NCI-H2081 (cell line): ENCODE measurements at regions not wholly inside any gene's neighbourhood (a gene's known extent, or its start where the extent isn't known, plus 50 kb on each side); places are given as distances from the start of the nearest gene placed in this dataset.
"Not testable (repeated sequence)": the region's sequence is repeated elsewhere in the genome, so short reads cannot be mapped to it uniquely, and the experiment has no call there.

Source experiments
- DNase-seq, 2 experiments: peaks; one replicate each; lab custom pipeline; 2025; lab: John Stamatoyannopoulos, UW

GRCh38 chr6:87763276-87763675, 61.2 kb upstream of the AKIRIN2 start:
- DNase-seq: no peak

DNA sequence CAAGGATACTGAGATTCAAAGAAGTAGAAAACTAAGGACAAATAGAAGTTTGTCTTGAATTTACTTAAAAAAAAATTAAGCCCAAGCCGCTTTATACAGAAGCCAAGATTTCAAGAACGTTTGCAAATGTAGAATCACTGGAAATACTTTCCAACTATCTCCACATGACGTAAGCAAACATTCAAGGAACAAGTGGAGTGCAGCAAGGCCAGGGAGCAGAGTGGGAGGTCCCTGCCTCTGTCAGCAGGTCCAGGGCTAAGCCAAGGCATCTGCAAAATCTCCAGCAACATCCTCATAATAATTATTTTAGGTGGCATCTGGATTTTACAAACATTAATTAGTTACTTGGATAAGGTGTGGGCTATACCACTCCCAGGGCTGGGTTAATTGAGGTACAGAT, 60.1 kb upstream of the AKIRIN2 start:
- no peak for DNase-seq

- DNase-seq: no peak
Observed at GRCh38 chr6:87757792-87758191, 55.8 kb upstream of the AKIRIN2 start.

GRCh38 chr6:87756858-87757257, 54.8 kb upstream of the AKIRIN2 start:
- DNase-seq: no peak

GRCh38 chr6:87755708-87756671, 54.0 kb upstream of the AKIRIN2 start:
- DNase-seq: no peak

DNA sequence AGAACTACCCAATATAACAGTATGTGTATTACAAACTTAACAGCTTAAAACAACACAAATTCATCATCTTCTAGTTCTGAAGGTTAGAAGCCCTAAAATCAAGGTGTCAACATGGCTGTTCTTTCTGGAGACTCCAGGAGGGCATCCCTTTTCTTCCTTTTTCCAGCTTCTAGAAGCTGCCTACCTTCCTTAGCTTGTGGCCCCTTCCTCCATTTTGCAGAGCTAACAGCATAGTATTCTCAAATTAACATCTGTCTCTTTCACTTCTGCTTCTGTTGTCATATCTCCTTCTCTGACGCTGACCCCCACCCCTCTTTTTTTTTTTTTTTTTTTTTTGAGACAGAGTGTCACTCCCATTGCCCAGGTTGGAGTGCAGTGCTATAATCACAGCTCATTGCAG, 52.8 kb upstream of the AKIRIN2 start:
- no peak for DNase-seq

GRCh38 chr6:87753131-87753685, 51.2 kb upstream of the AKIRIN2 start:
- DNase-seq: no peak

- DNase-seq: not testable (repeated sequence)
Observed at GRCh38 chr6:87752503-87752902, 50.5 kb upstream of the AKIRIN2 start.
